CD1c-positive myeloid dendritic cell (primary cell): ENCODE measurements at regions not wholly inside any gene's neighbourhood (a gene's known extent, or its start where the extent isn't known, plus 50 kb on each side); places are given as distances from the start of the nearest gene placed in this dataset.

Source experiments
- DNase-seq: peaks from one replicate; pipeline ENCODE4 v3.0.0-alpha.2; 2016; ENCODE audit errors: extremely low spot score

- no peak for DNase-seq
These were observed 117.9 kb downstream of the GADD45G start for GRCh38 chr9:89722712-89723111.

GRCh38 chr9:89723469-89724100 lies 118.8 kb downstream of the GADD45G start:
- DNase-seq: no peak

- DNase-seq: no peak
These were observed 119.8 kb downstream of the GADD45G start for GRCh38 chr9:89724659-89725058.

- no peak for DNase-seq
These were observed 120.5 kb downstream of the GADD45G start for GRCh38 chr9:89725271-89725670.

GRCh38 chr9:89729954-89730530 lies 125.2 kb downstream of the GADD45G start:
- no peak for DNase-seq

- no peak for DNase-seq
These were observed 125.9 kb downstream of the GADD45G start for GRCh38 chr9:89730715-89731114.

GRCh38 chr9:89731262-89732182 lies 126.7 kb downstream of the GADD45G start:
- DNase-seq: no peak

- no peak for DNase-seq
These were observed 127.6 kb downstream of the GADD45G start for GRCh38 chr9:89732295-89732938.

GRCh38 chr9:89732939-89733324 lies 128.1 kb downstream of the GADD45G start:
- DNase-seq: no peak

- DNase-seq: peak; percentile 55
These were observed 129.8 kb downstream of the GADD45G start for GRCh38 chr9:89734600-89735041.

- no peak for DNase-seq
These were observed 133.5 kb downstream of the GADD45G start for GRCh38 chr9:89738137-89738932.

GRCh38 chr9:89739511-89739910 lies 134.7 kb downstream of the GADD45G start:
- DNase-seq: peak; percentile 47

GRCh38 chr9:89739916-89740315 lies 135.1 kb downstream of the GADD45G start:
- DNase-seq: no peak

- DNase-seq: no peak
These were observed 135.9 kb downstream of the GADD45G start for GRCh38 chr9:89740722-89741121.

GRCh38 chr9:89742660-89743059 lies 137.8 kb downstream of the GADD45G start:
- DNase-seq: no peak

GRCh38 chr9:89743216-89743572 lies 138.4 kb downstream of the GADD45G start:
- no peak for DNase-seq

GRCh38 chr9:89743573-89744254 lies 138.9 kb downstream of the GADD45G start:
- DNase-seq: peak; percentile 10

GRCh38 chr9:89744255-89744648 lies 139.4 kb downstream of the GADD45G start:
- no peak for DNase-seq

- no peak for DNase-seq
These were observed 139.9 kb downstream of the GADD45G start for GRCh38 chr9:89744730-89745129.

GRCh38 chr9:89745601-89746376 lies 141.0 kb downstream of the GADD45G start:
- no peak for DNase-seq
